HG03159 (cell line): ENCODE measurements at regions not wholly inside any gene's neighbourhood (a gene's known extent, or its start where the extent isn't known, plus 50 kb on each side); places are given as distances from the start of the nearest gene placed in this dataset.

ENCODE experiments used
- ATAC-seq: cut with Tn5 transposase; IDR thresholded peaks from one replicate; pipeline ENCODE4 v1.9.1; 2021; ENCODE audit warnings: mild to moderate bottlenecking, moderate library complexity; ENCODE audit not compliant: unreplicated experiment

DNA sequence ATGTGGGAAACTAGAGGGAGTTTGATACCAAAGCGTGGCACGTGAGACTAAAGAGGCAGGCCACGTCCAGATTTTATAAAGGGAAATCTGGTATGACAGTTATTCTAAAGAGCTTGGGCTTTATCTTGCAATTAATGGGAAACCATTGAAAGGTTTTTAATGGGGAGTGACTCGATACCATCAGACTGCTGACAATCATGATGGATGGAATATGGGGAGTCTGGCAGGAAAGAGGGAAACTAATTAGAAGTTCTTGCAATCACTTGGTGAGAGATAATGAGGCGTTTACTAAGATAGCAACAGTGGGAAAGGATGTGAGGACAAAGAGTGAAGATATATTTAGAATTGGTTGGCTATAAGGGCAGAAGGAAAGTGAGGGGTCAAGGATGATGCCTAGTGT, 94.0 kb downstream of the MBL2 start:
- no peak for ATAC-seq

DNA sequence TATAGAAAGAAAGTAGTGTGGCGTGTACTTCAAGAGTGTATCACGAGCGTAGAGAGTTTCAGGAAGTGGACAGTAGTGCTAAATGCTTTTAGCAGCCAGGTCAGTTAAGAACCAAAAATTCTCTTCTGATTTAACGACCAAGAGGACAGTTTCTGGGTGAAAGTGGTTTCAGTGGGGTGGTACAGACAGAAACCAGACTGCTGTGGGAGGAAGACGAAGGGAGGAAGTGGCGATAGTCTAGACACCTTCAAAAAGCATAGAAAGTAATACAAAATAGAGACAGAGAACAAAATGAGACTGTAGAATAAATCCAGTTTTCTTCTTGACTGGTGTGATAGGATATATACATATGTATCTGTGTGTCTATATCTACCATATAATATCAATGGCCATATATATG, 93.5 kb downstream of the MBL2 start:
- no peak for ATAC-seq

DNA sequence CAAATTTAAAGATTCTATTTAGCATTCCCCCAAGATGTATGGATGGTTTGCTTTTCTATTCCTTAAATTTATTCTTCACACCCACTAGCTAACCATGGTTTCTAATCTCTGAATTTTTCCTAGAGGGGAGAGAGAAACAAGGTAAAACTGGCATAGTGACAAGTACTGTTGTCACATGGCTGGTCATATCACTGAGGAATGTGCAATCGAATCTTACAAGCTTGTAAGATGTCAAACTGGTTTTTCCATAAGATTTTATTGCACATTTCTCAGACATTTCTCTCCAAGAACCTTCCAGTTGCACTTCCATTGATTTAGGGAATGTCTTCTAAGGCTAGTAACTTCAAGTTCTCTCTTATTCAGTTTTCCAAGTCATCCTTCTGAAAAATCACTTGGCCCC, 89.8 kb downstream of the MBL2 start:
- no peak for ATAC-seq

DNA sequence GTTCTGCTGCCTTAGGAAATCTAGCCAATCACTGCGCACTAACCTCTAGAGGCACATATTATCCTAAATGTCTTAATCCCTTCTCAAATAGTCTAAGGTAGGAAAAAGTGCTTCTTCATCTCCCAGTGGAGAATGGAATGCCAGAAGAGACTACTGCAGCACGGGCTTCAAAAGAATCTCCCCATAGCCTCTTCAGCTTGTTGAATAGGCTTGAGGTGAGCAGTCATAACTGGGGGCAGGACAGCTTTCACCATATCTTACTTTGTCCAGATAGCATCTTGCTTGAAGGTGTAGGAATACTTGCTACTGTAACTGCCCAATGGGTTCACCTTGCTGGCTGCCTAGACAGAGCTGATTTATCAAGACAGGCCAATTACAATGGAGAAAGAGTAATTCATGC, 88.8 kb downstream of the MBL2 start:
- ATAC-seq = no peak

DNA sequence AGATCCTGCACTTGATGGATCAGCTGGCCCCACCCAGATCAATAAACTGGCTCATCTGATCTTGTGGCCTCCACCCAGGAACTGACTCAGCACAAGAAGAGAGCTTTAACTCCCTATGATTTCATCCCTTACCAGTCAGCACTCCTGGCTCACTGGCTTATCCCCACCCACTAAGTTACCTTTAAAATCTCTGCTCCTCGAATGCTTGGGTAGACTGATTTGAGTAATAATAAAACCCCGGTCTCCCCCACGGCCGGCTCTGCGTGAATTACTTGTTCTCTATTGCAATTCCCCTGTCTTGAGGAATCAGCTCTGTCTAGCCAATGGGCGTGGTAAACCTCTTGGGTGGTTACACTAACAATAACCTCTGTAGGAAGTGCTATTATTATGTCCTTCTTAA, 83.7 kb downstream of the MBL2 start:
- ATAC-seq = no peak

DNA sequence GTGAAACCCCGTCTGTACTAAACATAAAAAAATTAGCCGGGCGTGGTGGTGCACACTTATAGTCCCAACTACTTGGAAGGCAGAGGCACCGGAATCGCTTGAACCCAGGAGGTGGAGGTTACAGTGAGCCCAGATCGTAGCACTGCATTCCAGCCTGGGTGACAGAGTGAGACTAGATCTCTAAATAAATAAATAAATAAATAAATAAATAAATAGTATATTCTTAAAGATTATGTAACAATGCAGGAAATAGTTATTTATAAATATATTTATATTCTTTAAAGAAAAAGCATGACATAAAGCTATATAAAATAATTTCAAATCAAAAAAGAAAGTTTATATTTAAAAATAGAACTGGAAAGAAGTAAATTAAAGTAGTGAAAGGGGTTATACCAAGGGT, 76.4 kb downstream of the MBL2 start:
- ATAC-seq = no peak

DNA sequence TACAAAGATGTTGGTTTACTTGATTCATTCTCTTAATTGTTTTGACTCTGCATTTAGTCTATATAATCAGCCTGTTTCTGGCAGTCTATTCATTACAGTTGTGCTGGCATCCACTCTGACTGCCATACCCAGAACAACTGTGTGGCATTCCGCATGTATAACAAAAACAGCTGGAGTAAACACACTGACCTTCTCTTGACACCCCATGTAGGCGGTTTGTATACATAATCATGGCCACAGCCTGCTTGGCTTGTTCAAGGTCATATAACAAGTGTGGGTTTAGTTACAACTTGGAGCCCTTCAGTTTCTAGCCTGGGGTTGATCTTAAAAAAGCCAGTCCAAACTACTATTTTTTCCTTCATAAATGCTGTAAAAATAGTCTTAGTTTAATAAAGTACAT, 70.9 kb downstream of the MBL2 start:
- ATAC-seq = no peak

DNA sequence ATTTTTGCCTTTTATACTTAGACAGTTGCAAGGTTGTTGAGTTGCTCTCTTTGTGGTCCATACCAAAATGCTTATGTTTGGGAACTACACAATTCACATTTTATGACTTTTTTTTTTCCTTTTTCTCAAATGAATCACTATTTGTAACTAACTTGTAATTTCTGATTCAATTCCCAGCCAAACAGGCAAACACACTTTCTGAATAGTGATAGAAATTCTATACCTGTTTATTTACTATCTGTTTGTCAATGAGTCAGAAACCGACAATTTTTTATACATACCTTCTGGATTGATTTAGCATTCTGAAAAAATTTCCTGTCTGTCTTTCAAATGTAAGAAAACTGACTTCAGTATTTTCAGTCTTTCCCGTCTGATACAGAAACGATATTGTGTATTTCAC, 69.1 kb downstream of the MBL2 start:
- no peak for ATAC-seq

DNA sequence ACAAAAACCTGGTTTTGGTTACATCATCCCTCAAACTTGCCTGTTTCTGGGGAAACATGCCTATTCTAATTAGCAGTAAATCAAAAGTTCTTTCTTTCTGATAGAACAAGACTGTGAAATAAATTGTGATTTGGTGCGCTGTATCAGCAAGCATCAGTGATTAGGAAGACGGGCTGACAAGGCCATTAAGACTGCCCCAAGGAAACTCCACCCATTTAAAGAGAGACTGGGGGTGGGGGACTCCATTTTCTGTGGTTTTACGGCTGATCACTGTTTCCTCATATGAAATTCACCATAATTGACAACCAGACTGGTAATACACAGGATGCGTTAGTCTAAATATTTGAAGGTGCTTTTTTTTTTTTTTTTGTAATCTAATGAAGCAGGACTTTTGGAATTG, 68.7 kb downstream of the MBL2 start:
- ATAC-seq = no peak

DNA sequence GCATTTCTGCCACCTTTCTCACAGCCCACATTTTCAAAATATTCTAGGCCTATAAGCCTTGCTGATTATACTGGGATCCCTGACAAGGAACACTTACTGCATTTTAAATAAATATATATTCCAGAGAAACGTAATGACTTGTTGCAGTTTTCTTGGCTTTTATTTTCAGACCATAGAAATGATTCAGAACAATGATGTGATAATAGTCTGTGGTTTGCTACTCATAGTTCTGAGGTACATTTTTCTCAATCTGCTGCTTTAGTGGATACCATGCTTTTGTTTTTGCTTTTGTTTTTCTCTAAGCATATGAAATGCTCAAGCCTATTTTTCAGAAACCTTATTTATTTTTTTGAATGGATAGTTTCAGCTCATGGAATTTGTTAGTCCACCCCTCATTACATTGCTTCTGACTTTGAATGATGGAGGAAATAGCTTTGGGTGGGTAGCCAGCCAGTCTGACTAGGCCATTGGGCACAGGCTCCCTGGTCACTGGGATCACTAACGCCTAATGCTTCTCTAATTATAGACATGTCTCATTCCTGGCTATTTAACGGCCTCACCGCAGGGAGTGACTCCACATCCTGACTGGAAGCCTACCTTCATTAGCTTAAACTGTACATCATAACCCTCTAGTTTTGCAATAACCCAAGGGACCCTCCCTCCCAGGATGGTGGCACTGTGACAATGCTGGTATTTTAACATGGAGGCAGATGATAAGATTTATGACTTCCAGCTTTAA, 66.1 kb downstream of the MBL2 start:
- ATAC-seq = no peak
